Gastrocnemius medialis (tissue), 4 donors: ENCODE measurements at regions not wholly inside any gene's neighbourhood (a gene's known extent, or its start where the extent isn't known, plus 50 kb on each side); places are given as distances from the start of the nearest gene placed in this dataset.

Experiments
- CTCF ChIP-seq, 5 experiments: fragments of 450-650 bp in 3 of 5; fragments of 200-600 bp in 2 of 5; sonication (generic) in 2 of 5; IDR thresholded peaks in 4 of 5; conservative IDR thresholded peaks in 1 of 5; 1 replicate in 4 of 5; 2 replicates in 1 of 5; pipeline ENCODE4 v1.5.1; 2016 to 2019; ENCODE audit warnings: antibody characterized with exemption in 5 of 5, mild to moderate bottlenecking in 3 of 5, moderate library complexity in 3 of 5
- POLR2A ChIP-seq, 2 donors: fragments of 450-650 bp; IDR thresholded peaks; one replicate each; pipeline ENCODE4 v1.6.1; 2017; ENCODE audit warnings: antibody characterized with exemption in 2 of 2, mild to moderate bottlenecking in 2 of 2, moderate library complexity in 2 of 2

- TF ChIP-seq CTCF (IDR thresholded peaks at IDR 0.05 in 4 of 5, conservative IDR thresholded peaks at IDR 0.05 in 1 of 5) (no peak), POLR2A (IDR thresholded peaks at IDR 0.05) (no peak)
Observed at GRCh38 chr20:47906348-47906660, 121.0 kb upstream of the SULF2 start.
